AG10803 (cell line): ENCODE measurements at regions not wholly inside any gene's neighbourhood (a gene's known extent, or its start where the extent isn't known, plus 50 kb on each side); places are given as distances from the start of the nearest gene placed in this dataset.
A peak's percentile ranks its signal among the peaks of the same experiment; 100 is the strongest.

Experiments
- DNase-seq: peaks from one replicate; pipeline ENCODE4 v3.0.0; 2010; ENCODE audit warnings: low read depth
- H3K4me3 ChIP-seq: 2 replicates; pipeline ENCODE4 v1.5.1; 2011; ENCODE audit warnings: mild to moderate bottlenecking, low read length, control low read depth
- CTCF ChIP-seq: conservative IDR thresholded peaks from 2 replicates; pipeline ENCODE4 v1.5.1; 2011; ENCODE audit warnings: mild to moderate bottlenecking, low read length, control low read depth, inconsistent platforms

- no peak overlapping the region for H3K4me3 ChIP-seq
- TF ChIP-seq CTCF: no peak
- no peak for DNase-seq
Measured at GRCh38 chr5:171562822-171563221, 143.4 kb downstream of the FGF18 start.

- no peak overlapping the region for H3K4me3 ChIP-seq
- no peak for DNase-seq
- TF ChIP-seq CTCF: no peak
Measured at GRCh38 chr5:171568389-171568788, 148.9 kb downstream of the FGF18 start.

- TF ChIP-seq CTCF: no peak
- DNase-seq: no peak
- H3K4me3 ChIP-seq: no peak overlapping the region
Measured at GRCh38 chr5:171569065-171569712, 149.7 kb downstream of the FGF18 start.

GRCh38 chr5:171570244-171570825, 150.9 kb downstream of the FGF18 start:
- no peak overlapping the region for H3K4me3 ChIP-seq
- peak; percentile 20 for DNase-seq
- no peak for TF ChIP-seq CTCF

GRCh38 chr5:171571663-171572062, 152.2 kb downstream of the FGF18 start:
- no peak for TF ChIP-seq CTCF
- peak; percentile 38 for DNase-seq
- H3K4me3 ChIP-seq: no peak overlapping the region

- no peak for DNase-seq
- H3K4me3 ChIP-seq: no peak overlapping the region
- TF ChIP-seq CTCF: no peak
Measured at GRCh38 chr5:171573021-171573420, 153.6 kb downstream of the FGF18 start.
